ENCODE measurements at regions not wholly inside any gene's neighbourhood (a gene's known extent, or its start where the extent isn't known, plus 50 kb on each side); places are given as distances from the start of the nearest gene placed in this dataset.
A peak's percentile ranks its signal among the peaks of the same experiment; 100 is the strongest.
"Not testable (repeated sequence)": the region's sequence is repeated elsewhere in the genome, so short reads cannot be mapped to it uniquely, and the experiment has no call there.

DNA sequence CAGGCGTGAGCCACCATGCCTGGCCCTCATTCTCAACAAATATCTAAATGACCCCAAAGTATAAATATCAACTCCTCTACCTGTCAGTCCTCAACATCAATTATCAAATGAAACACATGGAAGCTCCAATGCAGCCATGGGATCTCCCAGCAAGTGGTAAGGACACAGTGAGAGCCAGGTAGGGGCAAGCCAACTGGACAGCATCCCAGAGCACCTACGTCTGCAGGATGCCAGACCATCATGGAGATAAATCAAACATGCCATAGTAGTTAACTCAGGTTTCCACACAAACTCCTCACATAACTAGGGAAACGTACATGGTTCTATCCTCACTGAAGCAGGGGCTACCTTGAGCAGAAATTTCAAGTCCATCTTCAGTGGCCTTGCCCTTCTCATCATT lies 159.9 kb upstream of the MED14 start:
- Histone ChIP-seq H2BK5ac (ENCODE audit: low read depth, low read length, poor library complexity, severe bottlenecking) (no peak overlapping the region), H4K91ac (ENCODE audit: low read length) (no peak overlapping the region), H2BK120ac (ENCODE audit: low read depth, low read length) (no peak overlapping the region), H3K4me1 (ENCODE audit: control insufficient read depth, insufficient read depth, low read depth, low read length) (peaks cover 4% of the 10 kb centered on the region), H3K27me3 (ENCODE audit: control insufficient read depth in 1 of 2, insufficient read depth in 1 of 2, low read length in 2 of 2) (peaks cover 0 to 25% of the 10 kb centered on the region in 2 experiments), H3K36me3 (ENCODE audit: control insufficient read depth in 1 of 2, insufficient read depth in 2 of 2, low read depth in 1 of 2, low read length in 2 of 2) (no peaks in the 10 kb centered on the region), H3K18ac (ENCODE audit: low read depth in 1 of 2, low read length in 2 of 2) (no peak overlapping the region), H2AK5ac (ENCODE audit: low read length, severe bottlenecking) (no peak overlapping the region), H3K27ac (ENCODE audit: low read length, poor library complexity, severe bottlenecking) (no peak overlapping the region), H3K79me1 (replicated peaks; ENCODE audit: low read length, poor library complexity, severe bottlenecking) (no peaks in the 10 kb centered on the region), H2AFZ (ENCODE audit: low read depth, low read length) (no peak overlapping the region), H3K4me3 (ENCODE audit: insufficient read depth in 1 of 2, low read depth in 1 of 2, low read length in 2 of 2) (no peak overlapping the region), H4K8ac (ENCODE audit: low read length) (no peak overlapping the region), H2BK12ac (ENCODE audit: low read length in 2 of 2) (no peak overlapping the region), H3K9ac (ENCODE audit: low read length) (no peak overlapping the region), H3K4me2 (ENCODE audit: low read length, poor library complexity, severe bottlenecking) (no peak overlapping the region), H3K9me3 (ENCODE audit: control insufficient read depth, low read length) (no peaks in the 10 kb centered on the region), H3K14ac (ENCODE audit: low read length in 2 of 2) (no peak overlapping the region), H2BK15ac (ENCODE audit: low read depth, poor library complexity, severe bottlenecking) (no peak overlapping the region), H3K23ac (ENCODE audit: low read length in 2 of 2) (no peak overlapping the region), H3K4ac (ENCODE audit: low read depth in 1 of 2, low read length in 2 of 2) (no peak overlapping the region)
- WGBS, result 87% methylated on average over 3 of the region's 3 CpGs
- no peak for DNase-seq

DNA sequence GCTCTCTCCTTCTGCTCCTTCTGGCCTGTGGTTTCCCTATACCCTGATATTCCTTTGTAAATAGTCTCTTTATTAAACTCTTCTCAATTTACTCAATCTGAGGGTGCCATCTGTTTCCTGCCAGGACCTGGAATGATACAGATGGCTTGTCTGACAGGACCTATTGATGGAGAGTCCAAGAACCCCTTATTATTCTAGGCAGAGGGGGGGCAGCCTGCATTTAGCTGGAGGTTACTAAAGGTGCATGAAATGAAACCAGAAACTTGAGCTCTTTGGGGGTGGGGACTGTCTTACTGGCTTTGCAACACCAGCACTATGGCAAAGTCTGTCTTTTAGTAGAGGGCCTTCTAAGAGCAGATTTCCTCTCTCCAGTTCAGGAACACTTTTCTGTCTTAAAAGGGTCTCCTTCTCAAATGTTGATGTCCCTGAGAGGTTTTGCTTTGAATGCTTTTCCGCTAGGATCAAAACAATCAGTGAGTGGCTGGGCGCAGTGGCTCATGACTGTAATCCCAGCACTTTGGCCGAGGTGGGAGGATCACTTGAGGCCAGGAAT lies 162.5 kb upstream of the MED14 start:
- H2AK5ac ChIP-seq (ENCODE audit: low read length, severe bottlenecking), result no peak overlapping the region
- 85% methylated on average over 3 of the region's 3 CpGs for WGBS
- no peaks in the 10 kb centered on the region for H3K79me1 ChIP-seq (replicated peaks; ENCODE audit: low read length, poor library complexity, severe bottlenecking)
- no peaks in the 10 kb centered on the region for H3K36me3 ChIP-seq (ENCODE audit: control insufficient read depth in 1 of 2, insufficient read depth in 2 of 2, low read depth in 1 of 2, low read length in 2 of 2)
- peaks cover 0 to 25% of the 10 kb centered on the region in 2 experiments for H3K27me3 ChIP-seq (ENCODE audit: control insufficient read depth in 1 of 2, insufficient read depth in 1 of 2, low read length in 2 of 2)
- H3K9ac ChIP-seq (ENCODE audit: low read length), result no peak overlapping the region
- H3K4ac ChIP-seq (ENCODE audit: low read depth in 1 of 2, low read length in 2 of 2), result no peak overlapping the region
- no peak overlapping the region for H3K14ac ChIP-seq (ENCODE audit: low read length in 2 of 2)
- H3K4me1 ChIP-seq (ENCODE audit: control insufficient read depth, insufficient read depth, low read depth, low read length), result peaks cover 4% of the 10 kb centered on the region
- no peak overlapping the region for H3K23ac ChIP-seq (ENCODE audit: low read length in 2 of 2)
- H3K27ac ChIP-seq (ENCODE audit: low read length, poor library complexity, severe bottlenecking), result no peak overlapping the region
- H2AFZ ChIP-seq (ENCODE audit: low read depth, low read length), result no peak overlapping the region
- no peak overlapping the region for H4K8ac ChIP-seq (ENCODE audit: low read length)
- no peak overlapping the region for H3K4me3 ChIP-seq (ENCODE audit: insufficient read depth in 1 of 2, low read depth in 1 of 2, low read length in 2 of 2)
- no peak overlapping the region for H3K18ac ChIP-seq (ENCODE audit: low read depth in 1 of 2, low read length in 2 of 2)
- no peak overlapping the region for H2BK12ac ChIP-seq (ENCODE audit: low read length in 2 of 2)
- no peak overlapping the region for H2BK5ac ChIP-seq (ENCODE audit: low read depth, low read length, poor library complexity, severe bottlenecking)
- no peak overlapping the region for H4K91ac ChIP-seq (ENCODE audit: low read length)
- H3K9me3 ChIP-seq (ENCODE audit: control insufficient read depth, low read length), result no peaks in the 10 kb centered on the region
- no peak overlapping the region for H3K4me2 ChIP-seq (ENCODE audit: low read length, poor library complexity, severe bottlenecking)
- H2BK15ac ChIP-seq (ENCODE audit: low read depth, poor library complexity, severe bottlenecking), result no peak overlapping the region
- DNase-seq, result no peak
- no peak overlapping the region for H2BK120ac ChIP-seq (ENCODE audit: low read depth, low read length)

DNA sequence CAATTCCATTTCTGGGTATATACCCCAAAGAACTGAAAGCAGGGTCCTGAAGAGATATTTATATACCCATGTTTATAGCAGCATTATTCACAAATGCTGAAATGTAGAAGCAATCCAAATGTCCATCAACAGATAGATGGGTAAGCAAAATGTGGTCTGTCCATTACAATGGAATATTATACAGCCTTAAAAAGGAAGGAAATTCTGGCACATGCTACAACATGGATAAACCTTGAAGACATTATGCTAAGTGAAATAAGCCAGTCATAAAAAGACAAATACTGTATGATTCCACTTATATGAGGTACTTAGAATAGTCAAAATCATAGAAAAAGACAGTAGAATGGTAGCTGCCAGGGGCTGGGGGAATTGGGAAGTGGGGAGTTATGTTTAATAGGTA lies 169.4 kb upstream of the MED14 start:
- H2AK5ac ChIP-seq (ENCODE audit: low read length, severe bottlenecking); H2BK12ac ChIP-seq (ENCODE audit: low read length in 2 of 2); H3K9ac ChIP-seq (ENCODE audit: low read length); H3K9me3 ChIP-seq (ENCODE audit: control insufficient read depth, low read length); H3K4me3 ChIP-seq (ENCODE audit: insufficient read depth in 1 of 2, low read depth in 1 of 2, low read length in 2 of 2); H3K4ac ChIP-seq (ENCODE audit: low read depth in 1 of 2, low read length in 2 of 2); DNase-seq; H2AFZ ChIP-seq (ENCODE audit: low read depth, low read length); H3K27ac ChIP-seq (ENCODE audit: low read length, poor library complexity, severe bottlenecking); H2BK15ac ChIP-seq (ENCODE audit: low read depth, poor library complexity, severe bottlenecking); H3K18ac ChIP-seq (ENCODE audit: low read depth in 1 of 2, low read length in 2 of 2); H3K23ac ChIP-seq (ENCODE audit: low read length in 2 of 2); H3K79me1 ChIP-seq (replicated peaks; ENCODE audit: low read length, poor library complexity, severe bottlenecking); H2BK5ac ChIP-seq (ENCODE audit: low read depth, low read length, poor library complexity, severe bottlenecking); H3K4me2 ChIP-seq (ENCODE audit: low read length, poor library complexity, severe bottlenecking); H2BK120ac ChIP-seq (ENCODE audit: low read depth, low read length); H3K36me3 ChIP-seq (ENCODE audit: control insufficient read depth in 1 of 2, insufficient read depth in 2 of 2, low read depth in 1 of 2, low read length in 2 of 2); H3K14ac ChIP-seq (ENCODE audit: low read length in 2 of 2); H4K8ac ChIP-seq (ENCODE audit: low read length); H3K4me1 ChIP-seq (ENCODE audit: control insufficient read depth, insufficient read depth, low read depth, low read length); H4K91ac ChIP-seq (ENCODE audit: low read length): not testable (repeated sequence)
- H3K27me3 ChIP-seq (ENCODE audit: control insufficient read depth in 1 of 2, insufficient read depth in 1 of 2, low read length in 2 of 2), result peaks cover 0 to 22% of the 10 kb centered on the region in 2 experiments

DNA sequence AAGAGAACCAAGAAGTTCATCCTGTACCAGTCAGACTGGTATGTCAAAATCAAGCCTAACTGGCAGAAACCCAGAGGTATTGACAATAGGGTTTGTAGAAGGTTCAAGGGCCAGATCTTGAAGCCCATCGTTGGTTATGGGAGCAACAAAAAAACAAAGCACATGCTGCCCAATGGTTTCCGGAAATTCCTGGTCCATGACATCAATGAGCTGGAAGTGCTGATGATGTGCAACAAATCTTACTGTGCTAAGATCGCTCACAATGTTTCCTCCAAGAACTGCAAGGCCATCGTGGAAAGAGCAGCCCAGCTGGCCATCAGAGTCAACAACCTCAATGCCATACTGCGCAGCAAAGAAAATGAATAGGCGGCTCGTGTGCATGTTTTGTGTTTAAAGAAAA lies 172.7 kb upstream of the MED14 start:
- no peak overlapping the region for H4K91ac ChIP-seq (ENCODE audit: low read length)
- H2AFZ ChIP-seq (ENCODE audit: low read depth, low read length), result no peak overlapping the region
- no peaks in the 10 kb centered on the region for H3K9me3 ChIP-seq (ENCODE audit: control insufficient read depth, low read length)
- no peak overlapping the region for H2AK5ac ChIP-seq (ENCODE audit: low read length, severe bottlenecking)
- H3K18ac ChIP-seq (ENCODE audit: low read depth in 1 of 2, low read length in 2 of 2), result no peak overlapping the region
- H3K36me3 ChIP-seq (ENCODE audit: control insufficient read depth in 1 of 2, insufficient read depth in 2 of 2, low read depth in 1 of 2, low read length in 2 of 2), result no peaks in the 10 kb centered on the region
- no peak overlapping the region for H4K8ac ChIP-seq (ENCODE audit: low read length)
- no peak overlapping the region for H3K9ac ChIP-seq (ENCODE audit: low read length)
- no peak overlapping the region for H3K4me3 ChIP-seq (ENCODE audit: insufficient read depth in 1 of 2, low read depth in 1 of 2, low read length in 2 of 2)
- no peak overlapping the region for H2BK12ac ChIP-seq (ENCODE audit: low read length in 2 of 2)
- H3K27me3 ChIP-seq (ENCODE audit: control insufficient read depth in 1 of 2, insufficient read depth in 1 of 2, low read length in 2 of 2), result peaks cover 0 to 22% of the 10 kb centered on the region in 2 experiments
- H2BK120ac ChIP-seq (ENCODE audit: low read depth, low read length), result no peak overlapping the region
- H2BK15ac ChIP-seq (ENCODE audit: low read depth, poor library complexity, severe bottlenecking), result no peak overlapping the region
- no peak overlapping the region for H3K27ac ChIP-seq (ENCODE audit: low read length, poor library complexity, severe bottlenecking)
- peaks cover 2% of the 10 kb centered on the region for H3K4me1 ChIP-seq (ENCODE audit: control insufficient read depth, insufficient read depth, low read depth, low read length)
- peak; percentile 6 for DNase-seq
- no peak overlapping the region for H3K14ac ChIP-seq (ENCODE audit: low read length in 2 of 2)
- H3K79me1 ChIP-seq (replicated peaks; ENCODE audit: low read length, poor library complexity, severe bottlenecking), result no peaks in the 10 kb centered on the region
- WGBS, result 66% methylated on average over 3 of the region's 7 CpGs
- H2BK5ac ChIP-seq (ENCODE audit: low read depth, low read length, poor library complexity, severe bottlenecking), result no peak overlapping the region
- H3K23ac ChIP-seq (ENCODE audit: low read length in 2 of 2), result no peak overlapping the region
- no peak overlapping the region for H3K4me2 ChIP-seq (ENCODE audit: low read length, poor library complexity, severe bottlenecking)
- no peak overlapping the region for H3K4ac ChIP-seq (ENCODE audit: low read depth in 1 of 2, low read length in 2 of 2)

All from mesenchymal stem cell (in vitro differentiated cells and primary cell).